ENCODE measurements at regions not wholly inside any gene's neighbourhood (a gene's known extent, or its start where the extent isn't known, plus 50 kb on each side); places are given as distances from the start of the nearest gene placed in this dataset.

GRCh38 chr3:9311228-9311627 is 51.6 kb upstream of the THUMPD3 start:
- TF ChIP-seq CTCF (IDR thresholded peaks at IDR 0.05): no peak
- Histone ChIP-seq H3K27me3 (peaks cover 11% of the 10 kb centered on the region), H3K9me3 (no peaks in the 10 kb centered on the region), H3K4me3 (ENCODE audit: low read depth in 1 of 2, low read length in 1 of 2) (no peak overlapping the region), H3K27ac (no peak overlapping the region), H3K4me1 (ENCODE audit: control insufficient read depth in 1 of 2, insufficient read depth in 1 of 2, low read depth in 1 of 2, low read length in 1 of 2) (no peaks in the 10 kb centered on the region), H3K36me3 (no peaks in the 10 kb centered on the region)
